Esophagus muscularis mucosa (tissue), 4 donors: ENCODE measurements at regions not wholly inside any gene's neighbourhood (a gene's known extent, or its start where the extent isn't known, plus 50 kb on each side); places are given as distances from the start of the nearest gene placed in this dataset.
A peak's percentile ranks its signal among the peaks of the same experiment; 100 is the strongest.
"Not testable (repeated sequence)": the region's sequence is repeated elsewhere in the genome, so short reads cannot be mapped to it uniquely, and the experiment has no call there.

Experiments
- DNase-seq: peaks from one replicate; pipeline ENCODE4 v3.0.0-alpha.2; 2017; ENCODE audit errors: extremely low spot score
- H3K27ac ChIP-seq, 4 donors: fragments of 200-600 bp; sonication (generic); replicated peaks in 1 of 4; 1 replicate in 3 of 4; 2 replicates in 1 of 4; pipeline ENCODE4 v1.5.1; 2016 to 2019; ENCODE audit warnings: mild to moderate bottlenecking in 1 of 4
- H3K27me3 ChIP-seq, 4 donors: fragments of 200-600 bp; sonication (generic); one replicate each; pipeline versions ENCODE4 v1.5.1 to v1.6.0; 2016 to 2019
- H3K36me3 ChIP-seq, 4 donors: fragments of 200-600 bp; sonication (generic); one replicate each; pipeline ENCODE4 v1.5.1; 2016 to 2019
- H3K4me1 ChIP-seq, 4 donors: fragments of 200-600 bp; sonication (generic); one replicate each; pipeline ENCODE4 v1.5.1; 2016 to 2019
- H3K4me3 ChIP-seq, 4 donors: fragments of 200-600 bp; sonication (generic); 1 replicate in 2 of 4; 2 replicates in 2 of 4; pipeline ENCODE4 v1.5.1; 2016 to 2019; ENCODE audit warnings: mild to moderate bottlenecking in 4 of 4, moderate library complexity in 1 of 4
- H3K9me3 ChIP-seq, 4 donors: fragments of 200-600 bp; sonication (generic); 1 replicate in 3 of 4; 2 replicates in 1 of 4; pipeline ENCODE4 v1.5.1; 2016 to 2019
- EP300 ChIP-seq: sonication (generic); formaldehyde crosslinking; IDR thresholded peaks from one replicate; pipeline ENCODE4 v1.6.1; 2017; ENCODE audit warnings: antibody characterized with exemption
- POLR2A ChIP-seq: fragments of 450-650 bp; IDR thresholded peaks from one replicate; pipeline ENCODE4 v1.6.1; 2017; ENCODE audit warnings: antibody characterized with exemption, moderate library complexity, mild to moderate bottlenecking, low read depth
- POLR2AphosphoS5 ChIP-seq, 2 donors: sonication (generic); formaldehyde crosslinking; IDR thresholded peaks; one replicate each; pipeline ENCODE4 v1.6.1; 2017; ENCODE audit warnings: antibody characterized with exemption in 2 of 2
- WGBS: methylation state at CpG from one replicate; pipeline ENCODE4 v1.1.5; 2018; 5-methylcytosine and 5-hydroxymethylcytosine counted together
- intact Hi-C: fragments of 100-400 bp; cut with DNase I; formaldehyde crosslinking; loops from one replicate; pipeline ENCODE4 v1.15.1; 2023
- TF ChIP-seq, protein P1 (sequence below), 3 experiments: fragments of 200-600 bp in 2 of 3; fragments of 450-650 bp in 1 of 3; sonication (generic) in 2 of 3; IDR thresholded peaks; one replicate each; pipeline ENCODE4 v1.5.1; 2017 to 2019; ENCODE audit warnings: antibody characterized with exemption in 3 of 3, mild to moderate bottlenecking in 2 of 3, moderate library complexity in 1 of 3

DNA sequence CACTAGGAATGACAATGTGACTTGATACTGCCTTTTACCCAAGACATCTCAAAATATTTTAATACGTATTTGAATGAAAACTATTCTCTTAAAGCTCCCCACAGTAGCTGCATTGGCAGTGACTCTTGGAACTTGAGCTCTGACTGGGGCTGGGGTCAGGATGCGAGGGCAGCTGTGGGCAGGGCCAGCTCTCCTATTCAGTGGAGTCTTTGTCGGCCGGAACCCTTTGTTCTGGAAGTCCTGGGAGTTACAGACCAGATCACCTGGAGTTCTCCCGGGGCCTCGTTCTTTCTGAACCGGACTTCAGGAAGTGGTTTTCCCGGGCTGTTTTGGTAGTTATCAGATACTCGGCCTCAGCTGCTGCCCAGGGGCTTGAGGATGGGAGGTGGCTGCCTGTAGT lies 84.9 kb downstream of the NPIPB11 start:
- no peaks in the 10 kb centered on the region for H3K9me3 ChIP-seq
- no peaks in the 10 kb centered on the region for H3K27me3 ChIP-seq
- H3K4me3 ChIP-seq, result no peak overlapping the region
- intact Hi-C loops, result no loop called here
- DNase-seq, result no peak
- 86% methylated on average over 9 of the region's 9 CpGs for WGBS
- peaks cover 0 to 13% (median 6%) of the 10 kb centered on the region in 4 donors for H3K4me1 ChIP-seq
- no peak for TF ChIP-seq EP300
- no peak for TF ChIP-seq POLR2AphosphoS5 (IDR thresholded peaks at IDR 0.05)
- no peak for TF ChIP-seq POLR2A
- TF ChIP-seq, protein P1, sequence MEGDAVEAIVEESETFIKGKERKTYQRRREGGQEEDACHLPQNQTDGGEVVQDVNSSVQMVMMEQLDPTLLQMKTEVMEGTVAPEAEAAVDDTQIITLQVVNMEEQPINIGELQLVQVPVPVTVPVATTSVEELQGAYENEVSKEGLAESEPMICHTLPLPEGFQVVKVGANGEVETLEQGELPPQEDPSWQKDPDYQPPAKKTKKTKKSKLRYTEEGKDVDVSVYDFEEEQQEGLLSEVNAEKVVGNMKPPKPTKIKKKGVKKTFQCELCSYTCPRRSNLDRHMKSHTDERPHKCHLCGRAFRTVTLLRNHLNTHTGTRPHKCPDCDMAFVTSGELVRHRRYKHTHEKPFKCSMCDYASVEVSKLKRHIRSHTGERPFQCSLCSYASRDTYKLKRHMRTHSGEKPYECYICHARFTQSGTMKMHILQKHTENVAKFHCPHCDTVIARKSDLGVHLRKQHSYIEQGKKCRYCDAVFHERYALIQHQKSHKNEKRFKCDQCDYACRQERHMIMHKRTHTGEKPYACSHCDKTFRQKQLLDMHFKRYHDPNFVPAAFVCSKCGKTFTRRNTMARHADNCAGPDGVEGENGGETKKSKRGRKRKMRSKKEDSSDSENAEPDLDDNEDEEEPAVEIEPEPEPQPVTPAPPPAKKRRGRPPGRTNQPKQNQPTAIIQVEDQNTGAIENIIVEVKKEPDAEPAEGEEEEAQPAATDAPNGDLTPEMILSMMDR (IDR thresholded peaks at IDR 0.05), result no peak
- H3K36me3 ChIP-seq, result peaks cover 0 to 3% (median 0%) of the 10 kb centered on the region in 4 donors
- no peak overlapping the region for H3K27ac ChIP-seq

DNA sequence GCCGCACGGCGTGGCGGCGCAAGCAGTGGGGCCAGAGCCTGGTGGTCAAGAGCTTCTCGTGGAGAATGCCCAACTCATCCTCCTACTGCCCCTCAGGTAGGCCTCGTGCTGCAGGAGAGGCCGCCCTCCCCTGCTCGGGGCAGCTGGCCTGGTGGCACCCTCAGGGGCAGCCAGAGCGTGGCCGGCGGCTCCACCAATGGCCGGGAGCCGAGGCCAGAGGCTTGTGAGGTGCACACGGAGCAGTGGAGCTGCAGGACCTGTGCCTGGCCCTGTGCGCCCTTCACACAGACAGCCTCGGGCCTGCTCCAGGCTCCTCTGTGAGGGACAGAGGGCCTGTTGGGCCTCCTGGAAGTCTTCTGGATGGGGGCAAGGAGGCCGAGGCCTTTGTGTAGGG lies 85.5 kb downstream of the NPIPB11 start:
- H3K4me1 ChIP-seq, result peaks cover 0 to 13% (median 6%) of the 10 kb centered on the region in 4 donors
- peaks cover 0 to 3% (median 0%) of the 10 kb centered on the region in 4 donors for H3K36me3 ChIP-seq
- TF ChIP-seq EP300, result no peak
- TF ChIP-seq, protein P1 (IDR thresholded peaks at IDR 0.05), result no peak
- no peak for TF ChIP-seq POLR2AphosphoS5 (IDR thresholded peaks at IDR 0.05)
- TF ChIP-seq POLR2A, result no peak
- peak overlapping the region in 1 of 4 donors; percentile 19 for H3K27ac ChIP-seq
- H3K27me3 ChIP-seq, result no peaks in the 10 kb centered on the region
- H3K4me3 ChIP-seq, result no peak overlapping the region
- WGBS, result 86% methylated on average over 5 of the region's 18 CpGs
- DNase-seq, result no peak
- H3K9me3 ChIP-seq, result no peaks in the 10 kb centered on the region
- intact Hi-C loops, result no loop called here

DNA sequence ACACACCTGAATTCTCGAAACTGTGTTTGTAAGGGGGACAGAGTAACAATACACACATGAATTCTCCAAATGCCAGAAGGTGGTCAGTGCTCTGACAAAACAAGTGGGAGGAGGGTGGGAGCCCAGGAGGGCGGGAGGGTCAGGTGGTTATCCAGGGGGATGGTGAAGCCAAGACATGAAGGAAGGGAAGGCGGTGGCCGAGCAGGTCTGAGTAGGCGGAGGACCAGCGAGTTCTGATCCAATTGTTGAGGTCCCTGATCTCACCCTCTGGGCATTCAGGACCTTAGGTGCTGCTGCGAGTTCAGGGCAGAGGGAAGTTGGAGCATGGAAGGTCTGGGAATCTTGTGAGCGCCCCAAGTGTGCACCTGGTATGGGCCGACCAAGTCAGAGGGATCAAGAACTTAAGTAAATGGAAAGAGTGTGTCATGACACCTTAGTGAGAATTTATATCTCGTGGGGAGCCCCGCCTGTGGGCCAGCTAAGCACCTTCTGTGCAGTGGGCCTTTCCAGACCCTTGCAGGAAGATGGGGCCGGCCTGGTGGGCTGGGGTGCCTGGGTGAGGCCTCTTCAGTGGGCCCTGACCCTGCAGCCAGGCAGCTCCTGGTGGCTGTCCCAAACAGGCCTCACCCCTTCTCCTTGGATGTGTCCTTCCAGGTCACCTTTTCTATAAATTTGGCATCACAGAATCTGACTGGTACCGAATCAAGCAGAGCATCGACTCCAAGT lies 86.1 kb downstream of the NPIPB11 start:
- Histone ChIP-seq H3K27me3 (no peaks in the 10 kb centered on the region), H3K4me3 (no peak overlapping the region), H3K27ac (no peak overlapping the region), H3K4me1 (peaks cover 0 to 13% (median 6%) of the 10 kb centered on the region in 4 donors), H3K9me3 (no peaks in the 10 kb centered on the region), H3K36me3 (peaks cover 0 to 3% (median 0%) of the 10 kb centered on the region in 4 donors)
- DNase-seq, result no peak
- TF ChIP-seq EP300, result no peak
- no peak for TF ChIP-seq POLR2AphosphoS5 (IDR thresholded peaks at IDR 0.05)
- TF ChIP-seq, protein P1 (IDR thresholded peaks at IDR 0.05), result no peak
- TF ChIP-seq POLR2A, result no peak
- 95% methylated on average over 14 of the region's 14 CpGs for WGBS
- intact Hi-C loops, result no loop called here

DNA sequence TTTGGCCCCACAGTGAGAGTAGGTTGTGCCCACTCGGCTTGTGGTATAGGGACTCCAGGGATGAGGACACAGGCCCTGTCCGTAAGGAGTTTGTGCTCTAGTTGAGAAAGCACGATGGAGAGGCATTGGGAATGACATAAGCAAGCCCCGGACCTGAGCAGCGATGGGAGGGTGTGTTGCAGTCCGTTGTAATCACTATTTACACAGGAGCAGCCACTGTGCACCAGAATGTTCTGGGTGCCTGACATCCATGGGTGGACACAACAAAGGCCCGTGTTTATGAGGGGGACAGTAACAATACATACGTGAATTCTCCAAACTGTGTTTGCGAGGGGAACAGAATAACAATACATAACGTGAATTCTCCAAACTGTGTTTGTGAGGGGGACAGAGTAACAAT lies 86.8 kb downstream of the NPIPB11 start:
- DNase-seq, result no peak
- Histone ChIP-seq H3K36me3 (peaks cover 0 to 3% (median 0%) of the 10 kb centered on the region in 4 donors), H3K27me3 (no peaks in the 10 kb centered on the region), H3K27ac (no peak overlapping the region), H3K9me3 (no peaks in the 10 kb centered on the region), H3K4me1 (peaks cover 0 to 13% (median 6%) of the 10 kb centered on the region in 4 donors), H3K4me3 (no peak overlapping the region)
- intact Hi-C loops, result no loop called here
- TF ChIP-seq POLR2A, result no peak
- 95% methylated on average over 7 of the region's 10 CpGs for WGBS

DNA sequence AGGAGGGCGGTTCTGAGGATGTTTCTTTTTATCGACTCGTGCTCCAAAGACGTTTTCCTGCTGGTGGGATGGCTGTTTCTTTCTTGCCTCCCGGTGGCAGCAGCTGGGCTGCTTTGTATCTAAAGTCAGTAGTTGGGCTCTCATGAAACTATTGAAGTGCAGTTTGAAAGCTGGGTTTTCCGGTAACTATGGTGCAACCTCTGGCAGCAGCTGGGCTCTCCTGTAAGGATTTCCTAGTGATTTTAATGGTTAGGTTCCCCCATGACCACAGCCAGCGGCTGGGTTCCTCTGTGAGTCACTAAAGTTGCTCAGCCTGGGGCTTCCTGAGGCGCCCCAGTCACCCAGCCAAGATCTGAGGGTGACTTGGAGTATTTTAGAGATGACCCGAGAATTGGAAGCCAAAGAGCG lies 87.9 kb downstream of the NPIPB11 start:
- H3K27ac ChIP-seq, H3K27me3 ChIP-seq, H3K9me3 ChIP-seq, intact Hi-C loops, DNase-seq, H3K36me3 ChIP-seq, H3K4me3 ChIP-seq: not testable (repeated sequence)
- 66% methylated on average over 9 of the region's 10 CpGs for WGBS
- H3K4me1 ChIP-seq, result peaks cover 0 to 13% (median 6%) of the 10 kb centered on the region in 4 donors

DNA sequence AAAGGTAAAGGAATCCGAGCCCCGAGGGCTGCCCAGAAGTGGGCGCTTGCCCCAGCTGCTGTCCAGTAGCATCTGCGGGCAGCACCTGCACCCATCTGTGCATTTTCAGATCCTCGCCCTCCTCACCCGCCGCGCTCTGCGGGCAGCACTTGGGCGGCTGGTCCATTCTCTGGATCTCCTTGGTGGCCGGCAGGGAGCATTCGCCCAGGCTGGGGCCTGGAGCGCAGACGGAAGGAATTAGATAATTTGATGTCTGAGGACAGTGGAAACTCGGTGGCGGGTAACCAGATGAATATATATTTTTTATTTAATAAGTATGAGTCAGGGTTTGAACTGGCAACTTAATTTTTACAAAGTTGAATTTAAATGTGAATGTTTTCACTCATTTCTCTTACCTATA lies 88.5 kb downstream of the NPIPB11 start:
- peaks cover 0 to 13% (median 6%) of the 10 kb centered on the region in 4 donors for H3K4me1 ChIP-seq
- no peak overlapping the region for H3K4me3 ChIP-seq
- H3K9me3 ChIP-seq, result no peaks in the 10 kb centered on the region
- DNase-seq, result no peak
- no peak overlapping the region for H3K27ac ChIP-seq
- H3K27me3 ChIP-seq, result no peaks in the 10 kb centered on the region
- TF ChIP-seq, protein P1 (IDR thresholded peaks at IDR 0.05), result no peak
- TF ChIP-seq POLR2A (no peak), POLR2AphosphoS5 (IDR thresholded peaks at IDR 0.05) (no peak), EP300 (no peak)
- peaks cover 0 to 3% (median 0%) of the 10 kb centered on the region in 4 donors for H3K36me3 ChIP-seq
- intact Hi-C loops, result no loop called here
- WGBS, result 95% methylated on average over 16 of the region's 16 CpGs
